OCI-LY7 (cell line): ENCODE measurements at regions not wholly inside any gene's neighbourhood (a gene's known extent, or its start where the extent isn't known, plus 50 kb on each side); places are given as distances from the start of the nearest gene placed in this dataset.

Experiments
- BruUV-seq: library from RNA; stranded (reverse); fragments of 400-500 nt; replicated peaks from 2 replicates; lab custom pipeline; 2021; lab: Mats Ljungman, UMichigan
- CTCF ChIA-PET: fragments of 300-600 bp; sonication (Branson Sonifier 250); formaldehyde crosslinking; loops from one replicate; lab custom pipeline; 2022; ENCODE audit warnings: antibody characterized with exemption; ENCODE audit not compliant: unreplicated experiment; lab: Charles Lee
- POLR2A ChIA-PET: fragments of 300-600 bp; sonication (Branson Sonifier 250); formaldehyde crosslinking; loops from one replicate; lab custom pipeline; 2022; ENCODE audit warnings: antibody characterized with exemption; lab: Charles Lee
- DNase-seq: peaks from one replicate; pipeline ENCODE4 v3.0.0-alpha.2; 2015; ENCODE audit warnings: low spot score
- H2AFZ ChIP-seq: fragments of 200-600 bp; sonication (generic), shearing (Covaris generic); 2 replicates; pipeline ENCODE4 v1.6.1; 2014; ENCODE audit warnings: mild to moderate bottlenecking, antibody characterized with exemption, low read length, moderate library complexity
- H3K27ac ChIP-seq: fragments of 200-600 bp; sonication (generic); 2 replicates; pipeline ENCODE4 v1.5.1; 2014; ENCODE audit warnings: mixed run types, low read depth, mild to moderate bottlenecking, moderate library complexity, low read length, inconsistent platforms; ENCODE audit not compliant: poor library complexity, severe bottlenecking
- H3K36me3 ChIP-seq: fragments of 200-600 bp; sonication (generic); 2 replicates; pipeline ENCODE4 v1.6.1; 2014; ENCODE audit warnings: mild to moderate bottlenecking, antibody characterized with exemption, low read length, moderate library complexity, mixed read lengths; ENCODE audit not compliant: insufficient read depth
- H3K4me1 ChIP-seq: fragments of 200-600 bp; sonication (generic); 2 replicates; pipeline ENCODE4 v1.5.1; 2014; ENCODE audit warnings: mild to moderate bottlenecking, low read length; ENCODE audit not compliant: insufficient read depth, poor library complexity, severe bottlenecking
- H3K4me2 ChIP-seq: fragments of 200-600 bp; sonication (generic); 2 replicates; pipeline ENCODE4 v1.6.1; 2014; ENCODE audit warnings: mild to moderate bottlenecking, low read length
- H3K4me3 ChIP-seq: fragments of 200-600 bp; sonication (generic); 2 replicates; pipeline ENCODE4 v1.5.1; 2014; ENCODE audit warnings: mild to moderate bottlenecking, low read depth, low read length; ENCODE audit not compliant: poor library complexity, severe bottlenecking
- H3K79me2 ChIP-seq: fragments of 200-600 bp; sonication (generic); 2 replicates; pipeline ENCODE4 v1.6.1; 2016; ENCODE audit warnings: low read depth, mild to moderate bottlenecking, low read length, moderate library complexity, mixed read lengths; ENCODE audit not compliant: insufficient read depth
- H3K9me2 ChIP-seq: fragments of 200-600 bp; sonication (generic); 2 replicates; pipeline ENCODE4 v1.6.1; 2016; ENCODE audit warnings: mild to moderate bottlenecking, low read length, mixed read lengths; ENCODE audit not compliant: insufficient read depth
- H3K9me3 ChIP-seq: fragments of 200-600 bp; sonication (generic); 2 replicates; pipeline ENCODE4 v1.6.1; 2014; ENCODE audit warnings: mild to moderate bottlenecking, mixed run types, low read length, mixed read lengths
- H4K20me1 ChIP-seq: fragments of 200-600 bp; sonication (generic); 2 replicates; pipeline ENCODE4 v1.6.1; 2014; ENCODE audit warnings: mild to moderate bottlenecking, antibody characterized with exemption, low read length, moderate library complexity, mixed read lengths; ENCODE audit not compliant: insufficient read depth
- EZH2phosphoT487 ChIP-seq: fragments of 200-600 bp; sonication (generic); IDR thresholded peaks from 2 replicates; pipeline ENCODE4 v1.6.1; 2018; ENCODE audit warnings: low read depth, borderline replicate concordance, mild to moderate bottlenecking, mixed run types, antibody characterized with exemption, low read length, moderate library complexity, mixed read lengths
- intact Hi-C: fragments of 100-400 bp; cut with micrococcal nuclease; formaldehyde crosslinking; loops from one replicate; pipeline ENCODE4 v1.10.0; 2022; ENCODE audit not compliant: unreplicated experiment
- TF ChIP-seq, protein P1 (sequence below): fragments of 200-600 bp; sonication (generic); conservative IDR thresholded peaks from 2 replicates; pipeline ENCODE4 v1.5.1; 2014; ENCODE audit warnings: mild to moderate bottlenecking, antibody characterized with exemption, low read length, moderate library complexity, mixed read lengths

DNA sequence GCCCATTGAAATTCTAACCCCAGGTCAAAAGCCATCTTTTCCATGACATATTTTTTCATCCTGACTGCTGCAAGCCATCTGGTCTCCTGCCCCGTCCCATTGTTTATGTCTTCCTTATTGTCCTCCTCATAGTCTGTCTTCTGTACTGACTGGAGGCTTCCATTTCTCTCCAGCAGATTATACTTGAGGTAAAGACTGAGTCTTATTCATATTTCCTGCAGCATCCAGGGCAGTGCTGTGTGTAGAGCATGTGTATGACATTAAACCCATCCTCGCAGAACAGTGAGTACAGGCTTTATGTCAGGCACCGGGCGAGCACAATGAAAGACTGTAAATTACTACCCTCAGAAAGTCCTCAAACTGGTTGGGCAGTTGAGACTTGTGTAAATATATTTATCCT lies 275.1 kb downstream of the C4orf33 start:
- CTCF ChIA-PET = no interaction called here
- Histone ChIP-seq H3K79me2 (no peaks in the 10 kb centered on the region), H3K36me3 (no peaks in the 10 kb centered on the region), H3K4me2 (no peak overlapping the region), H3K4me1 (no peaks in the 10 kb centered on the region), H3K27ac (no peak overlapping the region), H3K9me3 (no peaks in the 10 kb centered on the region), H3K4me3 (no peak overlapping the region), H4K20me1 (no peaks in the 10 kb centered on the region), H3K9me2 (no peaks in the 10 kb centered on the region), H2AFZ (no peak overlapping the region)
- DNase-seq = no peak
- intact Hi-C loops = no loop called here
- no TSS peak for BruUV-seq
- TF ChIP-seq EZH2phosphoT487 = no peak
- TF ChIP-seq, protein P1, sequence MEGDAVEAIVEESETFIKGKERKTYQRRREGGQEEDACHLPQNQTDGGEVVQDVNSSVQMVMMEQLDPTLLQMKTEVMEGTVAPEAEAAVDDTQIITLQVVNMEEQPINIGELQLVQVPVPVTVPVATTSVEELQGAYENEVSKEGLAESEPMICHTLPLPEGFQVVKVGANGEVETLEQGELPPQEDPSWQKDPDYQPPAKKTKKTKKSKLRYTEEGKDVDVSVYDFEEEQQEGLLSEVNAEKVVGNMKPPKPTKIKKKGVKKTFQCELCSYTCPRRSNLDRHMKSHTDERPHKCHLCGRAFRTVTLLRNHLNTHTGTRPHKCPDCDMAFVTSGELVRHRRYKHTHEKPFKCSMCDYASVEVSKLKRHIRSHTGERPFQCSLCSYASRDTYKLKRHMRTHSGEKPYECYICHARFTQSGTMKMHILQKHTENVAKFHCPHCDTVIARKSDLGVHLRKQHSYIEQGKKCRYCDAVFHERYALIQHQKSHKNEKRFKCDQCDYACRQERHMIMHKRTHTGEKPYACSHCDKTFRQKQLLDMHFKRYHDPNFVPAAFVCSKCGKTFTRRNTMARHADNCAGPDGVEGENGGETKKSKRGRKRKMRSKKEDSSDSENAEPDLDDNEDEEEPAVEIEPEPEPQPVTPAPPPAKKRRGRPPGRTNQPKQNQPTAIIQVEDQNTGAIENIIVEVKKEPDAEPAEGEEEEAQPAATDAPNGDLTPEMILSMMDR = no peak
- POLR2A ChIA-PET = no interaction called here

DNA sequence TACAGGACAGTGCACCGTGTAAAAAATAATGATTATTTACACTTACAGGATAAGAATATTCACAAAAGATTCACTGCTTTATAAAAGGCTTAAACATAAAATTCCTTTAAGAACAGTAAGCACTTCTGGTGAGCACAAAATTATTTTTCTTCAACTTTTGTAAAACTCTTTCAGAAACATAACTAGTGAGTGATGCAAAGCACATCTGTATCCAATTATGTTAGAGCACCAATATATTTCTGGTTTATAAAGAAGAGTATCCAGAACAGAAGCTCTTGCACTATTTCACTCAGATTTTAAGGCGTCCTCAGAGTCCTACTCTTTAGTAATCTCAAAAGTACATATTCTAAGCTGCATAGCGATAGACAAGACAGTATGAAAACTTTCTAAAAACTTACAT lies 276.0 kb downstream of the C4orf33 start:
- no peaks in the 10 kb centered on the region for H3K79me2 ChIP-seq
- intact Hi-C loops = no loop called here
- CTCF ChIA-PET = no interaction called here
- H3K4me1 ChIP-seq = no peaks in the 10 kb centered on the region
- no peak overlapping the region for H2AFZ ChIP-seq
- H3K9me2 ChIP-seq = no peaks in the 10 kb centered on the region
- POLR2A ChIA-PET = interaction anchor here (0.7 kb wide), 1 partner anchor 486 kb away, joined by 3 read pairs; no protein-coding TSS in a partner anchor
- H3K9me3 ChIP-seq = no peaks in the 10 kb centered on the region
- no peak overlapping the region for H3K4me2 ChIP-seq
- H4K20me1 ChIP-seq = no peaks in the 10 kb centered on the region
- no peak overlapping the region for H3K4me3 ChIP-seq
- DNase-seq = no peak
- H3K27ac ChIP-seq = no peak overlapping the region
- BruUV-seq = no TSS peak
- no peak for TF ChIP-seq EZH2phosphoT487
- TF ChIP-seq, protein P1 = no peak
- no peaks in the 10 kb centered on the region for H3K36me3 ChIP-seq

GRCh38 chr4:129377131-129377845 lies 281.3 kb downstream of the C4orf33 start:
- Histone ChIP-seq H3K36me3 (no peaks in the 10 kb centered on the region), H3K4me3 (no peak overlapping the region), H3K27ac (no peak overlapping the region), H3K4me2 (no peak overlapping the region), H2AFZ (no peak overlapping the region), H4K20me1 (no peaks in the 10 kb centered on the region), H3K9me2 (no peaks in the 10 kb centered on the region), H3K9me3 (no peaks in the 10 kb centered on the region), H3K79me2 (no peaks in the 10 kb centered on the region), H3K4me1 (no peaks in the 10 kb centered on the region)
- TF ChIP-seq, protein P1 = no peak
- no peak for TF ChIP-seq EZH2phosphoT487
- intact Hi-C loops = no loop called here
- CTCF ChIA-PET = no interaction called here
- no TSS peak for BruUV-seq
- POLR2A ChIA-PET = interaction anchor here (1.3 to 1.5 kb wide), 2 partner anchors 14 to 16 kb away, joined by 3 read pairs; no protein-coding TSS in a partner anchor
- no peak for DNase-seq
